Endothelial cell (in vitro differentiated cells): ENCODE measurements at regions not wholly inside any gene's neighbourhood (a gene's known extent, or its start where the extent isn't known, plus 50 kb on each side); places are given as distances from the start of the nearest gene placed in this dataset.

ENCODE experiments used
- DNase-seq: peaks from one replicate; pipeline ENCODE4 v3.0.0; 2021; ENCODE audit warnings: low spot score
- H3K27ac Mint-ChIP-seq: one replicate; pipeline ENCODE4 v1.8.0; 2021; ENCODE audit warnings: mixed read lengths, inconsistent platforms; ENCODE audit not compliant: unreplicated experiment
- H3K27me3 Mint-ChIP-seq: one replicate; pipeline ENCODE4 v1.8.0; 2021; ENCODE audit warnings: mild to moderate bottlenecking, moderate library complexity, mixed read lengths, inconsistent platforms; ENCODE audit not compliant: unreplicated experiment
- H3K36me3 Mint-ChIP-seq: one replicate; pipeline ENCODE4 v1.8.0; 2021; ENCODE audit warnings: mild to moderate bottlenecking, low read depth, mixed read lengths, inconsistent platforms; ENCODE audit not compliant: unreplicated experiment
- H3K4me1 Mint-ChIP-seq: one replicate; pipeline ENCODE4 v1.8.0; 2021; ENCODE audit warnings: mild to moderate bottlenecking, mixed read lengths, inconsistent platforms; ENCODE audit not compliant: unreplicated experiment
- H3K4me3 Mint-ChIP-seq: one replicate; pipeline ENCODE4 v1.8.0; 2021; ENCODE audit warnings: mild to moderate bottlenecking, mixed read lengths, inconsistent platforms; ENCODE audit not compliant: unreplicated experiment
- H3K9me3 Mint-ChIP-seq: one replicate; pipeline ENCODE4 v1.8.0; 2021; ENCODE audit warnings: mixed read lengths, inconsistent platforms; ENCODE audit not compliant: unreplicated experiment
- TF ChIP-seq, protein P1 (sequence below): fragments of 200-600 bp; sonication (generic); IDR thresholded peaks from one replicate; pipeline ENCODE4 v1.5.0; 2021; ENCODE audit warnings: antibody characterized with exemption; ENCODE audit not compliant: unreplicated experiment

DNA sequence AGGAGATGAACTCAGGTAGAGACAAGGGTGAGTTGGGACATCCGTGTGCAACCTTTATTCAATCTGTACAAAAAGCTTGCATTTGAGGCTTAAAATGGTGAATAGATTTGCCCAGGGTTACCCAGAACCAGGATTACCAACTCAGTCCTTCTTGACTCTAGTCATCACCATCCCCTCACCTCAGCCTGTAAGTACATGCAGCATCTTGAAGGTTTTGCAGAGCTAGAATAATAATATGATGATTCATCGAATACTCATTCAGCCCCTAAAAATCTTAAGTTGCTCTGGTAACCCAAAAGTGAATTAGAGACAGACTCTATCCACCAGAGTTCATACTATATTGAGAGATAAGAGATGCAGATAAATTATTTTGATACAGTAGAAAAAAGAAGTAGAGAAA lies 90.3 kb downstream of the NKX2-1 start:
- no peak for DNase-seq
- no peaks in the 10 kb centered on the region for H3K9me3 Mint-ChIP-seq
- H3K36me3 Mint-ChIP-seq: no peaks in the 10 kb centered on the region
- H3K4me3 Mint-ChIP-seq: no peak overlapping the region
- TF ChIP-seq, protein P1, sequence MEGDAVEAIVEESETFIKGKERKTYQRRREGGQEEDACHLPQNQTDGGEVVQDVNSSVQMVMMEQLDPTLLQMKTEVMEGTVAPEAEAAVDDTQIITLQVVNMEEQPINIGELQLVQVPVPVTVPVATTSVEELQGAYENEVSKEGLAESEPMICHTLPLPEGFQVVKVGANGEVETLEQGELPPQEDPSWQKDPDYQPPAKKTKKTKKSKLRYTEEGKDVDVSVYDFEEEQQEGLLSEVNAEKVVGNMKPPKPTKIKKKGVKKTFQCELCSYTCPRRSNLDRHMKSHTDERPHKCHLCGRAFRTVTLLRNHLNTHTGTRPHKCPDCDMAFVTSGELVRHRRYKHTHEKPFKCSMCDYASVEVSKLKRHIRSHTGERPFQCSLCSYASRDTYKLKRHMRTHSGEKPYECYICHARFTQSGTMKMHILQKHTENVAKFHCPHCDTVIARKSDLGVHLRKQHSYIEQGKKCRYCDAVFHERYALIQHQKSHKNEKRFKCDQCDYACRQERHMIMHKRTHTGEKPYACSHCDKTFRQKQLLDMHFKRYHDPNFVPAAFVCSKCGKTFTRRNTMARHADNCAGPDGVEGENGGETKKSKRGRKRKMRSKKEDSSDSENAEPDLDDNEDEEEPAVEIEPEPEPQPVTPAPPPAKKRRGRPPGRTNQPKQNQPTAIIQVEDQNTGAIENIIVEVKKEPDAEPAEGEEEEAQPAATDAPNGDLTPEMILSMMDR: no peak
- no peak overlapping the region for H3K27ac Mint-ChIP-seq
- H3K27me3 Mint-ChIP-seq: no peaks in the 10 kb centered on the region
- no peaks in the 10 kb centered on the region for H3K4me1 Mint-ChIP-seq

DNA sequence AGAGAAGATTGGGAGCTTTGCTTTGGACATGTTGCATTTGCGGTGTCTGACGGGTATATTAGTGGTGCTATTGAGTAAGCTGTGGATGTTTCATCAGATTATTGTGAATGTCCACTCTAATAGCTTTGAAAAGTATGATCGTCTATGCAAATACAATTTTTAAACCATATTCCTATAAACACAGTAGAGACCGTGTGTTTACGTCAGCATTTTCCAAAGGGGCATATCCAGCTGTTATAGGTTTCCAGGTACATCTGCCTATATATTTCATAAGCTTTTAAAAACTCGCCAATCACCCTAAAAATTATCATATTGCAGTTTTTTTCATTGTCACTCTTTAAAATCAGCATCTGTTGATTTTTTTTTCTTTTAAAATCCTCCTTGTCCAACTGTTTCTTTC lies 91.7 kb downstream of the NKX2-1 start:
- H3K4me1 Mint-ChIP-seq: no peaks in the 10 kb centered on the region
- no peaks in the 10 kb centered on the region for H3K9me3 Mint-ChIP-seq
- H3K27me3 Mint-ChIP-seq: no peaks in the 10 kb centered on the region
- H3K36me3 Mint-ChIP-seq: no peaks in the 10 kb centered on the region
- TF ChIP-seq, protein P1: no peak
- H3K27ac Mint-ChIP-seq: no peak overlapping the region
- DNase-seq: no peak
- H3K4me3 Mint-ChIP-seq: no peak overlapping the region

DNA sequence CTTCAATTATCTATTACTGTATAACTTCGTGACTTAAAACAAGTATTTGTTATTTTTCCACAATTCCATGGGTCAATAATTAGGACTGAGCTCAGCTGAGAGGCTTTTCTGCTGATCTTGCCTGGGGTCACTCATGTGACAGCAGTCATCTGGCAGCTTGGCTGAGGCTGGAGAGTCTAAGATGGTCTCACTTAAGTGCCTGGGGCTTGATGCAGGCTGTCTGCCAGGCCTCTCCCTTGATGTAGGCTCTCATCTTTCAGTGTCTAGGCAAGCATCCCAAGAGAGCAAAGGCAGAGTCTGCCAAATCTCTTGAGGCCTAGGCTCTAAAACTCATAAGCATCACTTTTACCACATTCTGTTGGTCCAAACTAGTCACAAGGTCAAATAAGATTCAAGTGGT lies 93.2 kb downstream of the NKX2-1 start:
- H3K4me1 Mint-ChIP-seq: no peaks in the 10 kb centered on the region
- H3K36me3 Mint-ChIP-seq: no peaks in the 10 kb centered on the region

DNA sequence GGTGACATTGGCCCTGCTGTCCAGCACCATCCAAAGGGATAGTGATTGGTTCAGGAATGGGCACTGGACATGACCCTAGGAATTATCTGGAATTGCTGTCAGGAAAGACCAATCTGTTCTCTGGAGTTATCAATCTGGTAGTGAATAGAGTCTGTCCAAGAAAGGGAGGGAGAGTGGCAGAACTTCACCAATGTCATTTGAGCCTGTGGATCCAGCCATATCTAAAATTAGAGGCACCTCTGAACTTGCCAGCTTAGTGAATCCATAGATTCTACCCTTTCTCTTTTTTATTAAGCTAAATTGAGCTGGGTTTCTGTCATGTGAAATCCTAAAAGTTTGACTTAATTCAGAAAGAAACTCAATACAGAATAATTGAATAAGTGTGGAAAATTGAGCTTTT lies 93.9 kb downstream of the NKX2-1 start:
- Mint-ChIP-seq H3K4me3 (no peak overlapping the region), H3K9me3 (no peaks in the 10 kb centered on the region), H3K27me3 (no peaks in the 10 kb centered on the region), H3K36me3 (no peaks in the 10 kb centered on the region), H3K4me1 (no peaks in the 10 kb centered on the region), H3K27ac (no peak overlapping the region)
- no peak for DNase-seq
- TF ChIP-seq, protein P1: no peak

More for the DNA sequence above, 93.2 kb downstream of the NKX2-1 start:
- no peak for DNase-seq
- TF ChIP-seq, protein P1: no peak
- Mint-ChIP-seq H3K27me3 (no peaks in the 10 kb centered on the region), H3K4me3 (no peak overlapping the region), H3K9me3 (no peaks in the 10 kb centered on the region), H3K27ac (no peak overlapping the region)

DNA sequence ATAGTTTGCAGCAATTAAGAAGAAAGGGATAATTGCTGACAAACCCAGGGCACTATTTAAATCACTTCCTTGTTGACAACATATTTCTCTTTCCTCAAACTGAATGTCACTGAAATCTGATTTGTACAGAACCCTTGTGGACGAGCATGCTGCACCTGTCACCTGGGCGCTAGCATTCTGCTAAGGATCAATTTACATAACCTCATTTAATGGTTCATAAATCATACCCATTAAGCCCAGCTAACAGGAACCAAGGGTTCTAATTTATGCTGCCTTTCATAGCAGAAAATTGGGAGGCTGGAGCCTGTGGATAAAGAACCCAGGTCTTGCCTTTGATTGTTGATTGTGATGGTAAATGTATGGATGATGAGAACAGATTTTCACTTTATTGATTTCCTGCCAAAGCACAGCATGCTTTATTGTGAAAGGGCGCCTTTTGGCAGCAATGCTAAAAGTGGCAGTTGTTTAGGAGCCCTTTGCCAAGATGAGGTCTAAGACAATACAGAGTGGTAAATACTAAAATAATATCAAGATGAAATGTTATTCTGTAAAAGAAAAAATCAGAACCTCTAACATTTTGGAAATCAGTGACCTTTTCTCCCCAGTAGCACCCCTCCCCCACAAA lies 95.4 kb downstream of the NKX2-1 start:
- TF ChIP-seq, protein P1: no peak
- no peaks in the 10 kb centered on the region for H3K9me3 Mint-ChIP-seq
- H3K27ac Mint-ChIP-seq: no peak overlapping the region

More for the DNA sequence above, 95.4 kb downstream of the NKX2-1 start:
- no peak for DNase-seq
- peaks cover 2% of the 10 kb centered on the region for H3K4me1 Mint-ChIP-seq
- no peaks in the 10 kb centered on the region for H3K36me3 Mint-ChIP-seq
- H3K4me3 Mint-ChIP-seq: no peak overlapping the region
- H3K27me3 Mint-ChIP-seq: no peaks in the 10 kb centered on the region
